ENCODE measurements at regions not wholly inside any gene's neighbourhood (a gene's known extent, or its start where the extent isn't known, plus 50 kb on each side); places are given as distances from the start of the nearest gene placed in this dataset.

DNA sequence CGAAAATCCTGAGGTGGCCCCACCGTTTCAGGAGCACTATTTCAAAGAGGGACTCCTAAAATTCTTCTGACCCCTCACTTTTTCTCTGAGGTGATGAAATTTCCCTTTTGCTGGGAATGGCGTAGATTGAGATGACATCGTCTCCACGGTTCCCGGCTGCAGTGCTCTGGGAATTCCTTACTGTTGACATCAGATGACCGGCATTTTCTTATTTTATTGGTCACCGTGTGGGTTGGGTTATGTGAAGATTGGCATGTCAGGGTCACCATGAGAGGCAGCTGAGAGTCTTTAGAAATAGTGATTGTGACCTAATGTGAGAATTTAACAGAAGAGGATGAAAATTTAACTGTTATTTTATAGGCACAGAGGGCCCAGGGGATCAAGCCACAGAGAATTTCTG is 356.7 kb downstream of the FGF9 start:
- TF ChIP-seq FOS (IDR thresholded peaks at IDR 0.05; ENCODE audit: borderline replicate concordance, insufficient read depth, low read length) (no peak), EZH2 (IDR thresholded peaks at IDR 0.05; ENCODE audit: borderline replicate concordance, low read depth, low read length, severe bottlenecking) (no peak), POLR2AphosphoS5 (IDR thresholded peaks at IDR 0.05; ENCODE audit: insufficient read depth, low read depth, low read length) (no peak), POLR2A (IDR thresholded peaks at IDR 0.05; ENCODE audit: low read depth, low read length) (no peak), GATA2 (IDR thresholded peaks at IDR 0.05; ENCODE audit: insufficient read depth, insufficient read length, low read depth, low read length) (no peak), JUN (IDR thresholded peaks at IDR 0.05; ENCODE audit: borderline replicate concordance, insufficient read depth, insufficient read length, low read depth) (no peak)
- TF ChIP-seq, protein P1, sequence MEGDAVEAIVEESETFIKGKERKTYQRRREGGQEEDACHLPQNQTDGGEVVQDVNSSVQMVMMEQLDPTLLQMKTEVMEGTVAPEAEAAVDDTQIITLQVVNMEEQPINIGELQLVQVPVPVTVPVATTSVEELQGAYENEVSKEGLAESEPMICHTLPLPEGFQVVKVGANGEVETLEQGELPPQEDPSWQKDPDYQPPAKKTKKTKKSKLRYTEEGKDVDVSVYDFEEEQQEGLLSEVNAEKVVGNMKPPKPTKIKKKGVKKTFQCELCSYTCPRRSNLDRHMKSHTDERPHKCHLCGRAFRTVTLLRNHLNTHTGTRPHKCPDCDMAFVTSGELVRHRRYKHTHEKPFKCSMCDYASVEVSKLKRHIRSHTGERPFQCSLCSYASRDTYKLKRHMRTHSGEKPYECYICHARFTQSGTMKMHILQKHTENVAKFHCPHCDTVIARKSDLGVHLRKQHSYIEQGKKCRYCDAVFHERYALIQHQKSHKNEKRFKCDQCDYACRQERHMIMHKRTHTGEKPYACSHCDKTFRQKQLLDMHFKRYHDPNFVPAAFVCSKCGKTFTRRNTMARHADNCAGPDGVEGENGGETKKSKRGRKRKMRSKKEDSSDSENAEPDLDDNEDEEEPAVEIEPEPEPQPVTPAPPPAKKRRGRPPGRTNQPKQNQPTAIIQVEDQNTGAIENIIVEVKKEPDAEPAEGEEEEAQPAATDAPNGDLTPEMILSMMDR (IDR thresholded peaks at IDR 0.05; ENCODE audit: extremely low read depth in 1 of 2, insufficient read depth in 1 of 2, low read depth in 1 of 2, low read length in 2 of 2): no peak
- TF ChIP-seq, protein P2, sequence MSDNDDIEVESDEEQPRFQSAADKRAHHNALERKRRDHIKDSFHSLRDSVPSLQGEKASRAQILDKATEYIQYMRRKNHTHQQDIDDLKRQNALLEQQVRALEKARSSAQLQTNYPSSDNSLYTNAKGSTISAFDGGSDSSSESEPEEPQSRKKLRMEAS (IDR thresholded peaks at IDR 0.05; ENCODE audit: insufficient read depth, insufficient read length): no peak

Measured in endothelial cell of umbilical vein (primary cell).